Choroid plexus epithelial cell (primary cell): ENCODE measurements at regions not wholly inside any gene's neighbourhood (a gene's known extent, or its start where the extent isn't known, plus 50 kb on each side); places are given as distances from the start of the nearest gene placed in this dataset.

Source experiments
- DNase-seq: peaks from one replicate; pipeline ENCODE4 v3.0.0-alpha.2; 2010; ENCODE audit warnings: low read depth
- H3K4me3 ChIP-seq: 2 replicates; pipeline ENCODE4 v1.5.1; 2011; ENCODE audit warnings: low read depth, mild to moderate bottlenecking, control low read depth, low read length, moderate library complexity
- CTCF ChIP-seq: conservative IDR thresholded peaks from 2 replicates; pipeline ENCODE4 v1.5.1; 2011; ENCODE audit warnings: low read depth, mild to moderate bottlenecking, control low read depth, inconsistent platforms, low read length, moderate library complexity

- no peak for TF ChIP-seq CTCF
- DNase-seq, result no peak
- no peak overlapping the region for H3K4me3 ChIP-seq
These were observed 60.0 kb upstream of the ARHGAP24 start for GRCh38 chr4:85414972-85415371.

DNA sequence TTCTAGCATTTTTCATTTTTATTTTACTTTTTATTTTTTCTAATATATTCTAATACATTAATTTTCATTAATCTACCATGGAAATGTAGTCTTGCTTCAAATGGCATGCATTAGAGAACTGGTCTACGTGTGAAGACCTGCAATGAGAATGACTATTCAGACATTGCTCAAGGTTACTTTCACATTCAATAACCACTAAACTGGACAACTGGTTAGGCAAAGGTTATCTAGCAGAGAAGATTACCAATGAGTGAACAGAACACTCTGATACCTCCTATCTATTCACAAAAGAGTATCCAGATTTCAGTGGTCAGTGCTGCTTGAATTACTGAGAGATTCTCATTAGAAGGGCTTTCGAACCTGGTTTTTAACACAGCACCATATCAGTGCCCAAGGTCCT lies 58.9 kb upstream of the ARHGAP24 start:
- H3K4me3 ChIP-seq, result no peak overlapping the region
- no peak for TF ChIP-seq CTCF
- DNase-seq, result no peak

DNA sequence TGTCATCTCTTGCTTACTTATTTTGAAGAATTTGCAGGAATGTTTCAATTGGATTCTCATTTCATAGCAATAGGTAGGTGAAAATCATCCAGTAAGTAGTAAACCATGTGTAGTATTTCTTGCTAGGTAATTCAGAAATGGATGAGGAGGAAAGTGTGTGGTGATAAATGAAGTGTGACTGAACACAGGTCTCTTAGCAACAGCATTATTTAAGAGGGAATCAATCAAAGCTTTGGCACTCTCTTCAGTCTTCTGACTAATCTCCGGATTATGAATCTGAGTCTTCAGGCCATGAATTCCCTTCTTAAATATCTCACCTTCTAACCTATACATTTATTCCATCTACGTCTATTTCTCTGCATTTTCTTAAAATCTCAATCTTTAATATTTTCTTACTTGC lies 55.8 kb upstream of the ARHGAP24 start:
- H3K4me3 ChIP-seq, result no peak overlapping the region
- no peak for TF ChIP-seq CTCF
- DNase-seq, result no peak

DNA sequence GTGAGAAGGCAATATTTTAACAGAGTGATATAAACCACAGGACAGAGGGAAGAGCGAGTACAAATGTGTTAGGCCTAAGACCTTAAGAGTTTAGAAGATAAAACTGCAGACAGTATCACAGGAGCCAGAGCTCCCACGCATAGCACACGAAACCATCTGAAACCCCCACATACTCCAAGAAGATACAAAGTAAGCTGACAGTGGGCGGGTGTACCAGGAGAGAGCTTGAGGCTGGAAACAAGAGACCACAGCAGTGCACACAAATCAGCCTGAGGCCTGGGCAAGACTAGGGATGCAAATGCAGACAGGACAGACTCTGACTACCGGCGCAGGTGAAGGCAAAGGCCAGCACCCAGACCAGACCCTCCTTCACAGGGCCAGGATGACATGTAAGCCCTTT lies 54.1 kb upstream of the ARHGAP24 start:
- no peak overlapping the region for H3K4me3 ChIP-seq
- no peak for DNase-seq
- TF ChIP-seq CTCF, result no peak

GRCh38 chr4:85423431-85423830 lies 51.5 kb upstream of the ARHGAP24 start:
- H3K4me3 ChIP-seq, result no peak overlapping the region
- no peak for DNase-seq

More at GRCh38 chr4:85423431-85423830, 51.5 kb upstream of the ARHGAP24 start:
- TF ChIP-seq CTCF, result no peak
